ENCODE measurements at regions not wholly inside any gene's neighbourhood (a gene's known extent, or its start where the extent isn't known, plus 50 kb on each side); places are given as distances from the start of the nearest gene placed in this dataset.

GRCh38 chr13:50274181-50274580, 258.9 kb downstream of the KCNRG start:
- no peak overlapping the region for H3K27ac ChIP-seq
- TF ChIP-seq ZFX (IDR thresholded peaks at IDR 0.05; ENCODE audit: borderline replicate concordance) (no peak), CTCF (IDR thresholded peaks at IDR 0.05) (no peak)

- TF ChIP-seq CTCF (IDR thresholded peaks at IDR 0.05), result peak; percentile 47
- TF ChIP-seq ZFX (IDR thresholded peaks at IDR 0.05; ENCODE audit: borderline replicate concordance), result no peak
- H3K27ac ChIP-seq, result no peak overlapping the region
Observed at GRCh38 chr13:50275392-50276063, 260.3 kb downstream of the KCNRG start.

DNA sequence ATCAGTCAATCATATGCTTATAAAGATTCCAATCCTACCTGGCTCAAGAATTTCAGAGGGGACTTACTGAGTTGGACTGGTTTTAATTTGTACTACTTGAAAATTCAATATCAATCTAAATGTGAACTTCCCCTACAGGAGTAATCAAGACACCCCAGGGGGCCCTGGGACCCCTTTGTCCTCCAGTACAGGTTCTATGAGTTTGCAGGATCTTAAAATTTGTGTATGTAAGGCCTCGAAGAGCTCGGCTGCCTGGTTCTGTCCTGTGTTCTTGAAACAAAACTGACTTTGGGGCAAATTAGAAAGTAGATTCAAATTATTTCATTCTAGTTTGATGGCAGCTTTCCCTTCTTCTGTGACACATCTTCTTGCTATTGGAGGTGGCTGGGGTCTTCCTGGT, 261.3 kb downstream of the KCNRG start:
- no peak overlapping the region for H3K27ac ChIP-seq
- TF ChIP-seq CTCF (IDR thresholded peaks at IDR 0.05), result no peak
- TF ChIP-seq ZFX (IDR thresholded peaks at IDR 0.05; ENCODE audit: borderline replicate concordance), result no peak

DNA sequence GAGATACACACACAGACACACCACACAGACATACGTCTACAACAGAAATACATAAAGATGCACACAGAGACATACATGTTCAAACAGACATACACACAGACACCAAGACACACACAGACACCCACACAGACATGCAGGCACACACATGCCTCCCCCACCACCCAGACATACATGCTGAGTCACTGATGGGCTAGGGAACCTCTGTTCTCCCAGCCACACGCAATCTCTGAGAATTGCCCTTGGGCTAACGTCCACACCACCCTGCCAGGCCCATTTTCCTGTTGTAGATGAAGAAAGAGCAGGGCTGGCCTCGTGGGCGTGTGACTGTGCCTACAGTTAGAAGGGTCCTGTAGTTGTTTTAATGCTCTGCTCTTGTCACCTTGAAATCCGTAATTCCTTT, 261.9 kb downstream of the KCNRG start:
- no peak overlapping the region for H3K27ac ChIP-seq
- no peak for TF ChIP-seq CTCF (IDR thresholded peaks at IDR 0.05)
- TF ChIP-seq ZFX (IDR thresholded peaks at IDR 0.05; ENCODE audit: borderline replicate concordance), result no peak

DNA sequence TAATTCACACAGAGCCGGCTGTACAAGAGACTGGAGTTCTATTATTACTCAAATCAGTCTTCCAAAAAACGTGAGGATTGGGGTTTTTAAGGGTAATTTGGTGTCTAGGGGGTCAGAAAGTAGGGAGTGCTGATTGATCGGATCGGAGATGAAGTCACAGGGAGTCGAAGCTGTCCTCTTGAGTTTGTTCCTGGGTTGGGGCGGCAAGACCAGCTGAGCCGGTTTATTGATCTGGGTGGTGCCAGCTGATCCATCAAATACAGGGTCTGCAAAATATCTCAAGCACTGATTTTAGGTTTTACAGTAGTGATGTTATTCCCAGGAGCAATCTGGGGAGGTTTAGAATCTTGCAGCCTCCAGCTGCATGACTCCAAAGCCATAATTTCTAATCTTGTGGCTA, 262.7 kb downstream of the KCNRG start:
- TF ChIP-seq ZFX (IDR thresholded peaks at IDR 0.05; ENCODE audit: borderline replicate concordance) (no peak), CTCF (IDR thresholded peaks at IDR 0.05) (no peak)

DNA sequence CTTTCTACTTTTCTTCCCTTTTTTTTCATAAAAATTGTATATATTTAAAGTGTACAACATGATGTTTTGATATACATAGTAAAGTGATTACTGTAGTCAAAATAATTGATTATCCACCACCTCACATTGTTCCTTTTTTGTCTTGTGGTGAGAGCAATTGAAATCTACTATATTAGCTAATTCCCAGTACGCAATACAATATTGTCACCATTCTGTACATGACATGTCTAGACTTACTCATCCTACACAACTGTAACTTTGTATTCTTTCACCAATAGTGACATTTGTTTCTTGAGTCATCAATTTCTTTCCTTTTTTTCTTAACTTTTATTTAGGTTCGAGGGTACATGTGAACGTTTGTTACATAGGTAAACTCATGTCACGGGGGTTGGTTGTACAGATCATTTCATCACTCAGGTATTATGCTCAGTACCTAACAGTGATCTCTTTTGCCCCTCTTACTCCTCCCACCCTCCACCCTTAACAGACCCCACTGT, 265.2 kb downstream of the KCNRG start:
- TF ChIP-seq ZFX (IDR thresholded peaks at IDR 0.05; ENCODE audit: borderline replicate concordance) (no peak), CTCF (IDR thresholded peaks at IDR 0.05) (no peak)
- no peak overlapping the region for H3K27ac ChIP-seq

More for the DNA sequence above, 262.7 kb downstream of the KCNRG start:
- H3K27ac ChIP-seq, result no peak overlapping the region

GRCh38 chr13:50282016-50282415, 266.8 kb downstream of the KCNRG start:
- H3K27ac ChIP-seq, result no peak overlapping the region
- TF ChIP-seq ZFX (IDR thresholded peaks at IDR 0.05; ENCODE audit: borderline replicate concordance) (no peak), CTCF (IDR thresholded peaks at IDR 0.05) (no peak)
